Tibial nerve (tissue), 4 donors: ENCODE measurements at regions not wholly inside any gene's neighbourhood (a gene's known extent, or its start where the extent isn't known, plus 50 kb on each side); places are given as distances from the start of the nearest gene placed in this dataset.
"Not testable (repeated sequence)": the region's sequence is repeated elsewhere in the genome, so short reads cannot be mapped to it uniquely, and the experiment has no call there.

Experiments used
- DNase-seq, 2 donors: peaks; one replicate each; pipeline ENCODE4 v3.0.0-alpha.2; 2019; ENCODE audit warnings: low spot score in 2 of 2
- H3K27ac ChIP-seq, 4 donors: fragments of 200-600 bp; sonication (generic) in 3 of 4; one replicate each; pipeline ENCODE4 v1.5.1; 2017 to 2019; ENCODE audit warnings: mild to moderate bottlenecking in 1 of 4
- H3K27me3 ChIP-seq, 2 donors: fragments of 200-600 bp; sonication (generic) in 1 of 2; one replicate each; pipeline versions ENCODE4 v1.5.1 to v1.6.0; 2017 to 2019
- H3K36me3 ChIP-seq, 3 donors: fragments of 200-600 bp; sonication (generic); one replicate each; pipeline ENCODE4 v1.5.1; 2018 to 2019
- H3K4me1 ChIP-seq, 4 donors: fragments of 200-600 bp; sonication (generic) in 3 of 4; one replicate each; pipeline ENCODE4 v1.5.1; 2017 to 2019
- H3K4me3 ChIP-seq, 4 donors: fragments of 200-600 bp; sonication (generic) in 3 of 4; one replicate each; pipeline ENCODE4 v1.5.1; 2017 to 2019; ENCODE audit warnings: mild to moderate bottlenecking in 1 of 4, moderate library complexity in 1 of 4
- H3K9me3 ChIP-seq, 4 donors: fragments of 200-600 bp; sonication (generic) in 3 of 4; one replicate each; pipeline ENCODE4 v1.5.1; 2017 to 2019
- EP300 ChIP-seq, 2 donors: sonication (generic); formaldehyde crosslinking; IDR thresholded peaks; one replicate each; pipeline ENCODE4 v1.6.1; 2017; ENCODE audit warnings: antibody characterized with exemption in 2 of 2, mild to moderate bottlenecking in 1 of 2
- POLR2A ChIP-seq, 2 donors: fragments of 450-650 bp; IDR thresholded peaks; one replicate each; pipeline ENCODE4 v1.6.1; 2017; ENCODE audit warnings: antibody characterized with exemption in 2 of 2, mild to moderate bottlenecking in 2 of 2, moderate library complexity in 2 of 2
- WGBS, 2 donors: methylation state at CpG; one replicate each; pipeline ENCODE4 v1.1.5; 2018; 5-methylcytosine and 5-hydroxymethylcytosine counted together
- TF ChIP-seq, protein P1 (sequence below), 5 experiments: fragments of 200-600 bp in 3 of 5; fragments of 450-650 bp in 2 of 5; sonication (generic) in 3 of 5; IDR thresholded peaks; one replicate each; pipeline ENCODE4 v1.5.1; 2016 to 2019; ENCODE audit warnings: antibody characterized with exemption in 5 of 5, mild to moderate bottlenecking in 3 of 5, moderate library complexity in 2 of 5

GRCh38 chrX:3177851-3178250 lies 136.6 kb downstream of the ARSF start:
- Histone ChIP-seq H3K36me3 (no peaks in the 10 kb centered on the region), H3K9me3 (no peaks in the 10 kb centered on the region), H3K4me3 (no peak overlapping the region), H3K27ac (no peak overlapping the region), H3K4me1 (no peaks in the 10 kb centered on the region), H3K27me3 (no peaks in the 10 kb centered on the region)
- DNase-seq, result no peak
- 91 to 98% methylated on average over 4 of the region's 4 CpGs for WGBS, 2 donors
- TF ChIP-seq POLR2A (IDR thresholded peaks at IDR 0.05), result no peak
- no peak for TF ChIP-seq EP300 (IDR thresholded peaks at IDR 0.05)

- no peak for DNase-seq
- H3K27ac ChIP-seq, result peak overlapping the region in 2 of 4 donors; percentile 24 to 36
- no peaks in the 10 kb centered on the region for H3K27me3 ChIP-seq
- 19 to 27% methylated on average over 5 of the region's 5 CpGs for WGBS, 2 donors
- no peaks in the 10 kb centered on the region for H3K36me3 ChIP-seq
- TF ChIP-seq EP300 (IDR thresholded peaks at IDR 0.05) (peak in 1 of 2 donors; percentile 40), POLR2A (IDR thresholded peaks at IDR 0.05) (no peak)
- no peaks in the 10 kb centered on the region for H3K4me1 ChIP-seq
- H3K4me3 ChIP-seq, result no peak overlapping the region
- no peaks in the 10 kb centered on the region for H3K9me3 ChIP-seq
Observed at GRCh38 chrX:3176439-3176820, 135.2 kb downstream of the ARSF start.

GRCh38 chrX:3175659-3176438 lies 134.6 kb downstream of the ARSF start:
- Histone ChIP-seq H3K27ac (peak overlapping the region in 1 of 4 donors; percentile 36), H3K9me3 (no peaks in the 10 kb centered on the region), H3K27me3 (no peaks in the 10 kb centered on the region), H3K4me3 (no peak overlapping the region), H3K4me1 (no peaks in the 10 kb centered on the region), H3K36me3 (no peaks in the 10 kb centered on the region)
- DNase-seq, result no peak
- WGBS, 2 donors, result 50 to 56% methylated on average over 5 to 7 of the region's 7 CpGs
- no peak for TF ChIP-seq EP300 (IDR thresholded peaks at IDR 0.05)
- TF ChIP-seq, protein P1, sequence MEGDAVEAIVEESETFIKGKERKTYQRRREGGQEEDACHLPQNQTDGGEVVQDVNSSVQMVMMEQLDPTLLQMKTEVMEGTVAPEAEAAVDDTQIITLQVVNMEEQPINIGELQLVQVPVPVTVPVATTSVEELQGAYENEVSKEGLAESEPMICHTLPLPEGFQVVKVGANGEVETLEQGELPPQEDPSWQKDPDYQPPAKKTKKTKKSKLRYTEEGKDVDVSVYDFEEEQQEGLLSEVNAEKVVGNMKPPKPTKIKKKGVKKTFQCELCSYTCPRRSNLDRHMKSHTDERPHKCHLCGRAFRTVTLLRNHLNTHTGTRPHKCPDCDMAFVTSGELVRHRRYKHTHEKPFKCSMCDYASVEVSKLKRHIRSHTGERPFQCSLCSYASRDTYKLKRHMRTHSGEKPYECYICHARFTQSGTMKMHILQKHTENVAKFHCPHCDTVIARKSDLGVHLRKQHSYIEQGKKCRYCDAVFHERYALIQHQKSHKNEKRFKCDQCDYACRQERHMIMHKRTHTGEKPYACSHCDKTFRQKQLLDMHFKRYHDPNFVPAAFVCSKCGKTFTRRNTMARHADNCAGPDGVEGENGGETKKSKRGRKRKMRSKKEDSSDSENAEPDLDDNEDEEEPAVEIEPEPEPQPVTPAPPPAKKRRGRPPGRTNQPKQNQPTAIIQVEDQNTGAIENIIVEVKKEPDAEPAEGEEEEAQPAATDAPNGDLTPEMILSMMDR (IDR thresholded peaks at IDR 0.05), result no peak
- no peak for TF ChIP-seq POLR2A (IDR thresholded peaks at IDR 0.05)

DNA sequence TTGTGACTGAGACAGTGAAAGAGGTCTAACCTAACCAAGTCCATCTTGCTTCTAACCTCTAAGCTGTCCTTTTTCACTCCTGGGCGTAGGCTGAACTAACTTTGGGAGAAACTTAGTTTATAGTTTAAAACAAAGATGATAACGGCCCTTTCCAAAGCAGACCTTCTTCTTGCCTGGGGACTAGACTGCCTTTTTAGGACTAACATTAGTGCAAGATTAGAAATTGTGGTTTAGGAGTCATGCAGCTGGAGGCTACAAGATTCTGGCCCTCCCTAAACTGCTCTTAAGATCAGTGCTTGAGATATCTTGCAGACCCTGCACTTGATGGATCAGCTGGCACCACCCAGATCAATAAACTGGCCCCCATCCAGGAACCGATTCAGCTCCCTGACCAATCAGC lies 130.9 kb downstream of the ARSF start:
- H3K27me3 ChIP-seq, H3K36me3 ChIP-seq, H3K4me3 ChIP-seq, H3K9me3 ChIP-seq, H3K4me1 ChIP-seq, DNase-seq, H3K27ac ChIP-seq: not testable (repeated sequence)
- WGBS, 2 donors, result 69 to 80% methylated on average over 3 of the region's 3 CpGs

GRCh38 chrX:3169421-3169820 lies 128.2 kb downstream of the ARSF start:
- Histone ChIP-seq H3K27ac (no peak overlapping the region), H3K4me3 (no peak overlapping the region), H3K36me3 (no peaks in the 10 kb centered on the region), H3K9me3 (no peaks in the 10 kb centered on the region), H3K27me3 (no peaks in the 10 kb centered on the region), H3K4me1 (no peaks in the 10 kb centered on the region)
- 91 to 93% methylated on average over 4 of the region's 4 CpGs for WGBS, 2 donors
- no peak for TF ChIP-seq POLR2A (IDR thresholded peaks at IDR 0.05)
- TF ChIP-seq EP300 (IDR thresholded peaks at IDR 0.05), result no peak
- TF ChIP-seq, protein P1 (IDR thresholded peaks at IDR 0.05), result no peak
- DNase-seq, result no peak

GRCh38 chrX:3167771-3168170 lies 126.5 kb downstream of the ARSF start:
- H3K27ac ChIP-seq, result no peak overlapping the region
- TF ChIP-seq, protein P1 (IDR thresholded peaks at IDR 0.05), result no peak
- no peak for TF ChIP-seq POLR2A (IDR thresholded peaks at IDR 0.05)
- no peak for TF ChIP-seq EP300 (IDR thresholded peaks at IDR 0.05)
- WGBS, 2 donors, result 88 to 94% methylated on average over 4 of the region's 4 CpGs
- no peaks in the 10 kb centered on the region for H3K4me1 ChIP-seq
- no peak for DNase-seq
- H3K36me3 ChIP-seq, result no peaks in the 10 kb centered on the region
- H3K4me3 ChIP-seq, result no peak overlapping the region
- H3K27me3 ChIP-seq, result no peaks in the 10 kb centered on the region
- no peaks in the 10 kb centered on the region for H3K9me3 ChIP-seq
